HG02610 (cell line): ENCODE measurements at regions not wholly inside any gene's neighbourhood (a gene's known extent, or its start where the extent isn't known, plus 50 kb on each side); places are given as distances from the start of the nearest gene placed in this dataset.

ENCODE experiments used
- ATAC-seq: cut with Tn5 transposase; IDR thresholded peaks from one replicate; pipeline ENCODE4 v1.9.1; 2021; ENCODE audit warnings: mild to moderate bottlenecking, moderate library complexity; ENCODE audit not compliant: unreplicated experiment

DNA sequence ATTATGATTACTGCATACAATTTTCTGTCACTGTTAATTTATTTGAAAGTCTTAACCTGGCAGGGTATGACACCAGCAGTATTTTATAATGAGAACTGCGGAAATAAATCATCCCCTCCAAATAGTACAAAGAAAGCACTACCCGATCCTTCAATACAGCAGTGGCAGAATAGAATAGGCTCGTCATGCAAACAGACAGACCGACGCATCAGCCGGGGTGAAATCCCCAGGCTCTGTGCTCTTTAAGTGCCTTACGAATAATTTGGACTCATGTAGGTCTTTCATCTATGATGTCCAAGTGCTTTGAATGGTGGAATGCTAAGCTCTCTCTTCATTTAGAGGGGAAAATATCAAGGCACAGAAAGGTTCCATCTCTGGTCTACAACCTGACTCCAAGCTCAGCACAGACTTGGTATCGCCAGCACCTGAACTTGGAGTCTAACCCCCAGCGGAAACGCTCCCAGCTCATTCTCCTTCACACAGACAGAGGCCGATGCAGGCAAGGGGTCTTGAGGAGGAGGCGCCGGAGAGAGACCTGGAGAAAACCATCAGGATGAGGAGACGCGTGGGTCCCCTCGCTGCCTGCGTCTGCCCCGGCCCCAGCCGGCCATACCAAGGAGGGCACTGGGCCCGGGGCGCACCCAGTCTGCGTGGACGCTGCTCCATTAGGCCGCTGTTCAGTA, 568.1 kb upstream of the MKI67 start:
- ATAC-seq, result no peak

DNA sequence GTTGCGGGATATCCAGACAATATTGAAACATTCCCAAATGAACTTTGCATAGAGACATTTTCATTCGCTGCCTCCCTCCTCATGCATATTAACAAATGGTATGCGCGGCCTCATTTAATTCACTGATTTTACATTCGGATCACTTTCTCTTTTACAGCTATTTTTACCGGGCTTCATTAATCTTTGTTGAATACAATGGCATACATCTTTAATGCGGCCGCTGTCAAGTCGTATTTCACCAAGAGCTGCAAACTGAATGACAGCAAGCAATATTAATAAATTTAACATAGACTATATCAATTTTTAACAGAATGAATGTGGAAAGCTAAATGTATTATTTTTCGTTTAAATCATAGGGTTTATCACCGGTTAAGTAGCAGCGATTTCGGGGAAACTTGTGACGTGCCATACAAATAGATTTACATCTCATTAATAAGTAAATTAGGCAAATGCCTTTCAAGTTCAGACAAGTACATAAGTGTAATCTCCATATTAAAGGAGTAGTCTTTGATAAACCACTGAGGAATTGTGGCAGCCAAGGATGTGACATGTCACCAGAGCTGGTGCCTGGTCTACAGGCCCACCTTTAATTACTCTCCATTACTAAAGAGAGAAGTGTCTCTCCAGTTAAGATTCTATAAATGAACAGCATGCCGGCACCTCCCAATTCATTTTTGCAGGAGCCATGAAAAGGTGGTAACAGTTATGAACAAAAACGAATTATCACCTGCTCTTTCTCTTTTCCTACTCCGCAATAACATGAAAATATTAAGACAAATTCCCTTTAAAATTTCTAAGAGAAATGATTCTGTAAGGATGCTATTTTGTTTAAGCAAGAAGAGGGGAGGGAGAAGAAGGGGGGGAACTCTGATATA, 568.9 kb upstream of the MKI67 start:
- no peak for ATAC-seq

DNA sequence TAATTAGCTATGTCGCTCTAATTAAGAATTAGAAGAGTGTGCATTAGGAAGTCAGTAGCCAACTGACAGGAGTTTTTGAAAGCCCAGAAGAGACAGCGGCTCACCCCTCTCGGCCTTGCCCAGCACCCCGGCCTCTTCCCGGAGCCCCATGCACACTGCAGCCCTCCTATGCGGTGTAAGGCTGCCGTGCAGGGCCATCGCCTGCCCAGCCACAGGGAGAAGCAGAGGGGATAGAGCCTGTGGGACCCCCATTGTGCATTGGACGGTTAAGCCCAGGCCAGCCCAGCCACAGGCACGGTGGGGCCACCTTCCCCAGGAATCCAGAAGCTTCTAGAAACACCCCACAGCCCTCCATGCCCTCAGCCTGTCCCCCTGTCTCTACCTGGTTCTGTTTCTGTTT, 569.7 kb upstream of the MKI67 start:
- no peak for ATAC-seq

DNA sequence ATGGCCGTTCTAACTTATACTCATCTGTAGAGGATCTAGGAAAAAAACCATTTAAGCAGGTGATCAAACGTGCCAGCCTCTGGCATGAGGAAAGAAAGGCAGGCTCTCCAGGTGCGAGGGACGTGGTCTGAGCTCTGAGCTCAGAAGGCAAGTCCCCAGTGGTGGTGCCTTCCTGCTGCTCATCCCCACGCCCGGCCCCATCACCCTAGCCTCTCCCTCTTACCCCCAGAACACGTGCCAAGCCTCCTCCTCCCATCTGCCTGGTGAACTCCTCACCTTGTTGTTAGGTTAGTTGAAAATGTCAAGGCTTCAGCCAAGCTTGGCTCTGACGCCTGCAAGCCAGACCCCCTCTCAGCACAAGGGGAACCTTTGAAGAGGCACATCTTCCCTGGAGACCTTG, 571.2 kb upstream of the MKI67 start:
- no peak for ATAC-seq

DNA sequence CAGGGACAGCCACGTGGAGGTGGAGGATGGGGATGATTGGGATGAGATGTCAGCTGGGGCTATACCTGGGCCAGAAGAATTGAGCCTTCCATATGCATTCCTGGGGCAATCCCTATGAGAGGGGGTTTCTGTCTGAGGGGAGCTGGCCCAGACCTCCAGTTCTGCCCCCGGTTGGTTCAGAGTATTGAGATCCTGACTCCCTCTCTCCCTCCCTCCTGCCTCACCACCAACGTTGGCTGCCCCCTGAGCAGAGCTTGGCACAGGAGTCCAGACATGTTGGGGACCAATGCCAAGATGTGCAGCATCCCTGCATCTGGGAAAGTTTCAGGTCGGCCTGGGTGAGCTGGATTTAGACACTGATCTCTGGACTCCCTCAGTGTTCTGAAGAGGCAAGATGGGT, 575.2 kb upstream of the MKI67 start:
- no peak for ATAC-seq

DNA sequence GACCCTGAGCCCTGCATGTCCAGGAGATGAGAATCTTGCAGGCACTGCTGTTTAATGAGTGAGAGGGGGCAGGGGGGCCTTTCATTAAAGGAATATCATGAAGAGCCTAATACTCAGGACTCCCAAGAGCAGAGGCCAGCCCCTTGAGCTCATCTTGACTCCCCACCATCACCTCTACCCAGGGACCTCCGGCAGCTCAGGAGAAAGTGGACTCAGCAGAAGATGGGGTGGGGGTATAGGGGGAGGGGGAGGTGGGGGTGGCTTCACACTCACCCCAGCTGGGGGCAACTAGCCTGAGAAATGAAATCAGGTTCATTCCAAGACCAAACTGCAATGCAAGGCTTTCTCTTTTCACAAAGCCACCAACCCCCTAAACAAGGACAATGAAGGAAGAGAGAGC, 575.6 kb upstream of the MKI67 start:
- no peak for ATAC-seq

DNA sequence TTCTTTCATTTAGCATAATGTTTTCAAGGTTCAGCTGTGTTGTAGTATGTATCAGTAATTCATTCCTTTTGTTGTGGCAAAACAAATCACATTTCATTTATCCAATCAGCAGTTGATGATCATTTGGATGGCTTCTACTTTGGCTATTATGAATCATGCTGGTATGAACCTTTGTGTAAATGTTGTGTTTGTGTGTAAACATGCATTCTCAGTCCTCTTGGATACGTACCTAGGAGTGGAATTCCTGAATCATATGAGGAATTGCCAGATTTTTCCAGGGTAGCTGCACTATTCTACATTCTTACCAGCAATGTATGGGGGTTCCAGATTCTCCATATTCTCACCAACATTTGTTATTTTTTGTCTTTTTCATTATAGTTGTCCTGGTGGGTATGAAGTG, 578.5 kb upstream of the MKI67 start:
- ATAC-seq, result no peak

DNA sequence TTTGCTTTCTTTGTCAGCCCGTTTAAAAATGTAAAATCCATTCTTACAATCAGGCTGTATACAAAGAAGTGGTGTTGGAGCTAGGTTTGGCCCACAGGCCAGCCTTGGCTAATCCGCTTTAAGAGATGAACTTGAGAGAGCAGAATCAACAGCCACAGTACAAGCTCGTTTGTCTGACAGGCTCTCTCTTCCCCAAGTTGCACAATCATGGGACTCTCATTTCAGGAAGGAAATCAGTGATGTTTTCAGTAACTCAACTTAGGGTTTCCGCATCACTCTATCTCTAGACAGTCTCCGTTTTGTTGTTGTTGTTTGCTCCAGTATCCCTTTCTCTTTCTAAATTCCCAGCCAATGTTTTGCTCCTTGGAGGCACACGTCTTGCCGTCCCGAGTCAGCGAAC, 582.0 kb upstream of the MKI67 start:
- ATAC-seq, result no peak

DNA sequence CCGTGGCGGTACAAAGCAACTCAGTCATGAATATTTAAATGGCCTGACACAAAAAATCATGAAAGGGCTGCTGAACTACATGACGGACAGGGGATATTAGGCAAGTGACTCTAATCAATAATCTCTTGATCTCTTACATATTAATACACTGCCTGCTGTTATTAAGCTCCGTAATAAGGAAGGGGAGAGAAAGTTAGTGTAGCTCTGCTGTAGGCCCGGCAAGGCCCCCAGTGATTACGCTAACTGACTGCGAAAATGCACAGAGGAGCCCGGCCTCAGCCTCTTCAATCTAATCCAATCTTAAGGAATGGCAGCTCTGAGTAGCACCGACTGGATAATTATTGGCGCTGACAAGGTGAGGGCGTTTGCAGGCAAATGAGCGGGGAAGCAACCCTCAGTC, 583.5 kb upstream of the MKI67 start:
- ATAC-seq, result no peak

DNA sequence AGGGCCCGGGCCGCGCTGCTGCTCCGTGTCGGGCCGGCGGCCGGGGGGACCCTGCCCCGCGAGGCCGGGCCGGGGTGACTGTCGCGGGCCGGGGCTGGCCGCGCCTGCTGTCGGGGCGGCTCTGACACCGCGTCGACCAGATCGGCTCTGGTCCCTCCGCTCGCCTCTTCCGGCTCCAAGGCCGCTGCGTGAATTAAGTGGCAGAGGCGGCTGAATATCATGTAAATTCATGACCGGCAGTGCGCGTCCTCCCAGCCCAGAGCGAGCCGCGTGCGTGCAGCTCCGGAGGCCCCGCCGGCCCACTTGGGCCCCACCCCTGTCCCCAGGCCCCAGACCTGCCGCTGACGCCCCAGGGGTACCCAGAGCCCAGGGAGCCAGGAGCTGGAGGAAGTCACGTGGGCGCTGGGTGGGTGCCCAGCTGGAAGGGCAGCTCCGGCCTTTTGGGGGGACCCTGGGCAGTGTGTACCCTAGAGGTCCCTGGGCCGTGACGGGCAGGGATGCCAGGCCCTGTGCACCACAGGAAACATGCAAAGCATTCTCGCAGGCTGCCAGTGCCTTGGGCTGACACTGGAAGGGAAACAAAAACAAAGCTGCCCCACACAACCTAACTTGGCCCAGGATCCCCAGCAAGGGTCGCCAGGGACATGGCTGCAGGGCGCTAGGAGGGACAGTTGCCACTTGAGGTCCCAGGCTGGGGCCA, 584.0 kb upstream of the MKI67 start:
- ATAC-seq, result no peak

DNA sequence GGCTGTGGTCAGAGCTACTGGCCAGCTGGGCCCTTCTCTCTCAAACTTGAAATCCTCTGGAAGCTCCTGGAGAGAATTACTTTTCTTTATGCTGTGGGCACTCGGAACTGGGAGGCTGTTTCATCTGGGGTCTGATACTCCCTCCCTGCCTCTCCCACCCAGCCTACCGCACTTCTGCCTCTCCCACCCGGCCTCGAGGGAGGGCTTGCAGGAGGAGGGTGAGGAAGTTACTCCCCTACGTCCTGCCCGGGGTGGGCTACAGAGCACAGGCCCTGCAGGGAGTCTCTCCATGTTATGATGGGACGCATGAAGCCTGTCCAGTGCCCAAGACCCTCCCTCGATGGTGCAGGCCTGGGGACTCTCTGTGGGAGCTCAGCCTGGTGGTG, 584.6 kb upstream of the MKI67 start:
- ATAC-seq, result no peak

DNA sequence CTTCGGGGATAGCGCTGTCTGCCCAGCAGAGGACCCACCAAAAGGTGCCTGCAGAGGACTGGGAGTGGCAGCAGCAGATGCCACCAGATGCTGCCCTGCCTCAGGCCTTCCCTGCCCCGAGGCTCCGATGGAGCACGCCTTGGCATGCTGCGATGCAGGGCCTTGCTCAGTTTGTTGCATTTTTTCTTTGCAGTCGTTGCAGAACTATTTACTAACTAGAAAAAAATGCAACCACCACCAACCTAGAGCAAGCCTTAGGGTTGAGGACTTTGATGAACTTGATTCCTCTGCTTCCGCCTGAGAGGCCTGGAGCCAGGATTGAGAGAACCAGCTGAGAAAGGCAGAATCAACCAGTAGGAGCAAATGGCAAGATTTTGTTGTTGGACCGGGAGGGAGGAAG, 585.6 kb upstream of the MKI67 start:
- no peak for ATAC-seq

DNA sequence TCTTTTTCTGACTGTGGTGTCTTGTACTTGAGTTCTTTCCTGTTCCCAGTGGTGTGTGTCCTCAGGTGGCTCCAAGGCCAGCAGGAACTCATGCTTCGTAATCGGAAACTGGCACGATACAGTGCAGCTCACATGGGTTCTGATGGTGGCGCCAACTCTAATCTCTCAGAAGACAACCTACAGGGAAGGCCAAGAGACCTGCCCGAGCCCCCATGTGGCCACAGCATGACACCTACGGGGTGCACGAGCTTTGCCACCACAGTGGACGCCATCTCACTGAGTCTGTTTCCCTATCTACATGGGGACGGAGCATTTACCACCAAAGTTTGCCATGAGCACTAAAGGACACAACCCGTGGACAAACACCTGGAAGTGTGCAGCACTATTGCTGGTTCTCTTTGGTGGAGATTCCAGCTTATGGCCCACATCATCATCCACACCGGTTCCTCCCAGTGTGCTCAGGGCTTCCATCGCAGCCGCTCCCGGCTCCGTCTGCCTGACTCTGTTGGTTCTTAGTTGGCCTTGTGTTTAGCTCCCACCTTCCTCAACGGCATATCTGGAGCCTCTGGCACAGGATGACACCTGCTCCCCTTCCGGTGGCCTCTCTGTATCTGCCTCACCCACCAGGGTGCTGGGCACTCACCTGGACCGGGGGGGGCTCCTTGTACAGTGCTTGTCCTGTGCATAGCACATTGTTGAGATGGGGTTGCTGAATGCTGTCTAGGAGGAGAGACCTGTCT, 586.6 kb upstream of the MKI67 start:
- no peak for ATAC-seq

DNA sequence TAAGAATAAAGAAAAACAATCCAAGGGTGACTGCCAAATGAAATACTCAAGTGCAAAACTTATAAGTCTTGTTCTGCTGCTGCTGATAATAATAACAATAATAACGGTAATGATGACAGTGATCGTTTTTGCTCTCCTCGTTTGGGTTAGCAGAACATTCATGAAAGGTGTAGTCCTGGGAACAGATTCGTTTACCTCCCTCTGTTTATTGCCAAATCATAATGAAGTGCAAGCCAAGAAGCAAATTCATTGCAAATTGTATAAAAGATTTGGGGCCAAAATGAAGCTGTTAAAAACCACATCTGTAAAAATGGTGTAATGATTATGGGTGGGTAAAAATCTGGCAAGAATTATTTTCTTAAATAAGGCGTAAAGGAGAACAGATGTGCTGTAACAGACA, 587.2 kb upstream of the MKI67 start:
- no peak for ATAC-seq

DNA sequence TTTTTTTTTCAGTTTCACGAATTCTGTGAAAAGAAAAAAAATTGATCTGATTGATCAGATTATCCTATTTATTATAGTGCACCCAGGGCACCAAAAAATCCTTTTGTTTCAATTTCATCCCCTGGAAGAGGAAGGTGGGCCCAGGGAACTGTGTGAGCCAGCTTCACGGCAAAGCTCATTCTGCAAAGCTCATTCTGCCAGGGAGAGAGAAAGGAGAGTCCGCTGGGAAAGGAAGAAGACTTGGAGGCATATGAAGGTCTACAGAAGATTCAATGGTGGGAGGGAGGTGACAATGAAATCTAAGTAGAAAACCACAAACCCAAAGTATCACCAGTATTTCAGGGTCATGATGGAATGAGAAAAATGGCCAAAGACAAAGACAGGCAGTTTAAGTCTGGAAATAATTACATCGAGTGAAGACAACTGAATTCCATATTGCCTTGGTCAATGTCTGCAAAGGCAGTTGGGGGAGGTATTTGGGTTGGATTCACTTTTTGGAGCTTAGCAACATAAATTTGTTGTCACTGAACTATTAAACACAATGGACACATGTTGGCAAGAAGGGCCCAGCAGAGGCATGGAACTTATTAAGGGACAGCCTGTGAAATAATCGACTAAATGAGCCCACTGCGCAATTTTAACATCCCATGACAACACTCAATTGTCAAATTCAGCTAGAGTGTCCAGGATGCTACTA, 587.8 kb upstream of the MKI67 start:
- ATAC-seq, result no peak

DNA sequence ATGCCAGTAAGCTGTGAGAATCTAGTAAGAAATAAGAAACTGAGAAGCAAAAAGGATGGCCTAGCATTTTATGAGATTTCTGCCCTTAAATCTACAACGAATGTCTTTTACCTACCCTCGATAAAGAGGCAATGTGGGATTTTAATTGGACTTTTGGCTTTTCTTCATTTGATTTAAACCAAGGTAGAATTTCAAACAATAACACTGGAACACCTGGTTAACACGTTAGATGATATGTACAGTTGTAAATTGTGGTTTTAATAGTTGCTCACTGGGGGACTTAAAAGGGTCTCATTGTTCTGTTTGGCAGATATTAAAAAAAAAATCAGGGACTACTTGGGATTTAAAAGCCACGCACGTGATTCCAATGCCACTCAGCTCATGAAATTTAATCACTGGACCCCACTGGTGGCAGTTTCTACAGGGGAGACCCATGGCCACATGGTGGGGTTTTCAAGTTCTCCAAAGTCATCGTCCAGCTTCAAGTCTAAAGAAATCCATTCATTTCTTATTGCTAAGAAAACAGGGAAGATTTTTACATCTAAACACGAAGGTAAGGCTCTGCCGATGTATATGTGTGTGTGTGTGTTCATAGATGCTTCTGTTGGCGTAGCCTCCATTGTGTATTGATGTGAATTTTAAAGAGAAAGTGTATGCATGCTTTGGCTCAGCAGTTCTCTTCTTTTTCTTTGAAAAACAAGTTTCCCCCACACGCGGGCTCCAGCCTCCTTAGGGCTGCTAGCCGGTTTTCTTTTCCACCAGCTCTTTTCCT, 588.6 kb upstream of the MKI67 start:
- no peak for ATAC-seq

DNA sequence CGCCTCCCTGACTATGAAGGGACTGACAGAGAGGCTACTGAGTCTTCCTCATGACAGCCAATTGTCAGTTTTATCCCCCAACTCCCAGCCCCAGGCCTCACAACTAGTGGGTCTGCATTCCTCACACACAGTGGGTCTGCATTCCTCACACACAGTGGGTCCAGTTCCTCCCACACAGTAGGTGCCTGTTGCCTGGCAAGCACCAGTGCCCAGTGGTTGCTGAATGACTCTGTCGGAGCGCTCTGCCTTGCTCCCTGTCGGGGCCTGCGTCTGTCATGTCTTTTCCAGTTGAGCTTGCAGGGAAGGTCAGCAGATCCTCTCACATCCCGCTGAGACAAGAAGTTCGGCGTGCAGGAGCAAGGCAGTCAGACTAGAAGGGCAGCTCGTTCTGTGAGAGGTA, 590.0 kb upstream of the MKI67 start:
- no peak for ATAC-seq

DNA sequence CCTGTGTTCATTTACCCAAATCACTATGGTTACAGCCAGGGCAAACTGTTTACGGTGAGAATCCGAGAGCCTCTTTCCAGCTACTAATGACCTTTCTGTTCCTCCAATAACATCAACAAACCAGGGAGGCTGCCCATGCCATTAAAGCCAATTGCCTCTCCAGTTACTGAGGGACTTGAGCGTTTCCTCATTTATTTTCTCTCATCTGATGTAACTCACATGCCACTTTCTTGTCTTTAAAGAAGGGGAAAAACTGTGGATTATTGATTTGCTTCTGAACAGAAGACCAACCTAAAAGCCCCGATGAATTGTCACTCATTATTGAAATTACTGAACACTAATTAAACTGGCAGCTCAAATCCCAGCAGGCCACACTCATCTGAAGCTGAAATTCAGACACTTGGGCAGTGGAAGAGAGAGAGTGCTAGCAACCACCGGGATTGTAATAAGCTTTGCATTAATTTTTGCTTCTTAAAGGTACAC, 595.8 kb upstream of the MKI67 start:
- ATAC-seq, result no peak

DNA sequence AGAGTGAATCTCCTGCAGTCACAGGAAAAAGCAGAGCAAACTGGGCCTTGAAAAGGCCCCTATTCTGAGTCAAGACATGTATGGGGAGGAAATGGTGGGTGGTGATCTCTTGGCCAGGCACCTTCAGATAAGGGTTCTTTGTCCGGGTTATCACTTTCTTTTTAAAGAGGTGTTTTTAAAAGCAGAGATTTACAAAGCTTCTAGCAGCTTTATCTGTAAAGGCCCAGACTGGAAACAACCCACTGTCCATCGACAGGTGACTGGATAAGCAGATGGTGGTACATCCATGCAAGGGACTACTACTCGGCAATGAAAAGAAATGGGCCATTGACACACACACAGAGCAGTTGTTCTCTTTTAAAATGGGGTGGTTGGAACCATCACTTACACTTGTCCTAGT, 596.7 kb upstream of the MKI67 start:
- no peak for ATAC-seq
